ENCODE measurements at regions not wholly inside any gene's neighbourhood (a gene's known extent, or its start where the extent isn't known, plus 50 kb on each side); places are given as distances from the start of the nearest gene placed in this dataset.
"Not testable (repeated sequence)": the region's sequence is repeated elsewhere in the genome, so short reads cannot be mapped to it uniquely, and the experiment has no call there.

DNA sequence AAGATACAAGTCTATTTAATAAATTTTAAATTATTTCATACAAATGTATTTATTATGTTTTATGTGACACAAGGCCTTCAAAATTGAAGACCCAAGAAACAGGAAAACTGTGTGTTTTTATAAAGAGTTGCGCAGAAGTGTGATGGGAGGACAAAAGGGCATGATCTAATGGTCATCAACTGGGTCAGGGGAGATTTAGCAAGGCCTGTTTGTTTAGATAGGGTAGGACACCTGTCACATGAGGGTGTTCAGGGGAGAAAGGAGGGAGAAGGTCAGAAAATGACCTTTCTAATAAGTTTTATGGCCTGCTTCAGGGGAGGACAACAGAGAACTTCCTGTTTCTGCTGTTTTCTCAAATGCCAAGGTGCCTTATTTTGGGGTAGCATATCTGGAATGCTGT lies 528.8 kb downstream of the STK39 start:
- Histone ChIP-seq H3K4me1 (peaks cover 8% of the 10 kb centered on the region; the same call in 1 of the 2 replicates), H3K36me3 (no peaks in the 10 kb centered on the region), H3K27ac (no peak overlapping the region), H3K27me3 (no peaks in the 10 kb centered on the region), H3K9me3 (replicated peaks) (no peaks in the 10 kb centered on the region), H3K4me3 (no peak overlapping the region)
- DNase-seq, result no peak

GRCh38 chr2:167715932-167716331 lies 531.5 kb downstream of the STK39 start:
- H3K9me3 ChIP-seq (replicated peaks), result no peaks in the 10 kb centered on the region
- H3K27me3 ChIP-seq, result no peaks in the 10 kb centered on the region
- no peak overlapping the region for H3K4me3 ChIP-seq
- no peaks in the 10 kb centered on the region for H3K36me3 ChIP-seq
- no peak overlapping the region for H3K27ac ChIP-seq
- H3K4me1 ChIP-seq, result peaks cover 8% of the 10 kb centered on the region; the same call in 1 of the 2 replicates
- no peak for DNase-seq

GRCh38 chr2:167715498-167715897 lies 531.9 kb downstream of the STK39 start:
- not testable (repeated sequence) for H3K9me3 ChIP-seq (replicated peaks); H3K36me3 ChIP-seq; H3K4me3 ChIP-seq; DNase-seq; H3K4me1 ChIP-seq; H3K27me3 ChIP-seq; H3K27ac ChIP-seq

GRCh38 chr2:167712275-167712674 lies 535.1 kb downstream of the STK39 start:
- no peaks in the 10 kb centered on the region for H3K36me3 ChIP-seq
- H3K27me3 ChIP-seq, result no peaks in the 10 kb centered on the region

DNA sequence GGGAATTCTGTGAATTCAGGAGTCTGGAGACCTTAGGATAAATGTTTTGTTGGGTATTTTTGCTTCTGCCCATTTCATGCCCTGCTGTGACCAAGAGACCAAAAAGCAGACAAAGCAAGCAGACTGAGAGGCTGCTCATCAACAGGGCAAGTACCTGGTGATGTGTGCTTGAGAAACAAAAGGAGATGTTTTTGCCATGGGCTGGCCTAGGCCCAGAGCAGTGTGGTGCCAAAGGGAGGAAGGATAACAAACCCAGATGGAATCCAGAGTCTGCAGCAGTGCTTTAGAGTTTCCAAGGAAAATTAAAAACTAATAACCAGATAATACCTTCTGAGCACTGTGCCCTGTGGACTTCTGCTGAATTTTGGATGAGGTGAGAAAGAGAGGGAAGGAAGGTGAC lies 538.4 kb downstream of the STK39 start:
- Histone ChIP-seq H3K4me1 (0 out of 2 replicates have a peak, but pooled peaks cover 2% of the 10 kb centered on the region), H3K4me3 (no peak overlapping the region), H3K36me3 (no peaks in the 10 kb centered on the region), H3K27ac (no peak overlapping the region), H3K27me3 (no peaks in the 10 kb centered on the region), H3K9me3 (replicated peaks) (no peaks in the 10 kb centered on the region)
- DNase-seq, result no peak

More at GRCh38 chr2:167712275-167712674, 535.1 kb downstream of the STK39 start:
- no peak overlapping the region for H3K27ac ChIP-seq
- H3K4me3 ChIP-seq, result no peak overlapping the region
- H3K9me3 ChIP-seq (replicated peaks), result no peaks in the 10 kb centered on the region
- no peak for DNase-seq
- H3K4me1 ChIP-seq, result 0 out of 2 replicates have a peak, but pooled peaks cover 2% of the 10 kb centered on the region

DNA sequence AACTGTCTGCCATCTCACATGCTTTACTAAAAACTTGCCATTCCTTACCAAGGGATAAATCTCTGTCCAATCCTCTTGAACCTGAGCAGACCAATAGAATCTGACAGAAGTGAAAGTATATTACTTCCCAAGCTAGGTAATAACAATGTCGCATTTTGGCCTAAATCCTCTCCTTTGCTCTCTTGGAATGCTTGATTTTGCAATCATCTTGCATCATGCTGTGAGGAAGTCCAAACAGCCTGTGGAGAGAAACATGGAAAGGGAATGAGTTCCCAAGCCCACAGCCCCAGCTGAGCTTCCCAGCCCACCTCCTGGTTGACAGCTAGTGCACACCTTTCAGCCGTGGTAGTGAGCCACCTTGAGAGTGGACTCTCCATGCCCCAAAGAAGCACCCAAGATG lies 540.6 kb downstream of the STK39 start:
- Histone ChIP-seq H3K27ac (no peak overlapping the region), H3K4me1 (0 out of 2 replicates have a peak, but pooled peaks cover 2% of the 10 kb centered on the region), H3K9me3 (replicated peaks) (no peaks in the 10 kb centered on the region), H3K27me3 (no peaks in the 10 kb centered on the region), H3K36me3 (no peaks in the 10 kb centered on the region), H3K4me3 (no peak overlapping the region)
- no peak for DNase-seq

DNA sequence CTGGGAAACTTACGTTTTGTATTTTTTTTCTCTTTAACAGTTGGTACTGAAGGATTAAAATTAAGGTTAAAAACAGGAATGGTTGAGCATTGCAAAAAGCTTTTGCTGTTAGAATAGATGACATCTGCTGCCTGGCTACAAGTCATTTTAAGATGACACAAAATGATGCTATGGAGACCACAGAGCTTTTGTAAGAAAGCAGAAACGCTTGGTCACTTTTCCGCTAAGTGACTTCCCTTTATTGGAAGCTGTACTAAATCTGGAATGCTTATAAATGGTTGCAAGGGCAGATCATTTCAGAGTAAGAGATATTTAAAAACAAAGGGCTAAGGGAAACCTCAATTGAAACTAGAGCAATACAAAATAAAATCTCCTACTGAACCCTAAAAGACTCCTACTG lies 544.0 kb downstream of the STK39 start:
- Histone ChIP-seq H3K36me3 (no peaks in the 10 kb centered on the region), H3K27me3 (no peaks in the 10 kb centered on the region), H3K4me3 (no peak overlapping the region), H3K9me3 (replicated peaks) (no peaks in the 10 kb centered on the region), H3K27ac (no peak overlapping the region), H3K4me1 (0 out of 2 replicates have a peak, but pooled peaks cover 2% of the 10 kb centered on the region)
- DNase-seq, result no peak

DNA sequence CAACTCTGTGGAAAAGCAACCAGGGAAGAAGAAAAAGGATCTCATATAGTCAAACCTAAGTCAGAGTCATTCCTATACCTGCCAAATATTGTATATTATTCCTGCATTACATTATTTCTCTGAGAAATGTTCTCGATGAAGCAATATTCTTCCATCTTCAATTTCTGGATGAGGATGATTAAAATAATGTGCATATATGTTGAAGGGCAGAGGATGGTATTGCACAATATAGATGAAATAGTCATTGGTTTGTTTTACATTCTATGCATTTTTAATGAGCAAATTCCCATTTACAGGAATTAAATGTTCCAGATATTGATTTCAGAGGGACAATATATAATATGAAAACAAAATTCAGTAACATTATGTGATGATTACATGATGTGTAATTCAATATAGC lies 545.2 kb downstream of the STK39 start:
- no peaks in the 10 kb centered on the region for H3K4me1 ChIP-seq

DNA sequence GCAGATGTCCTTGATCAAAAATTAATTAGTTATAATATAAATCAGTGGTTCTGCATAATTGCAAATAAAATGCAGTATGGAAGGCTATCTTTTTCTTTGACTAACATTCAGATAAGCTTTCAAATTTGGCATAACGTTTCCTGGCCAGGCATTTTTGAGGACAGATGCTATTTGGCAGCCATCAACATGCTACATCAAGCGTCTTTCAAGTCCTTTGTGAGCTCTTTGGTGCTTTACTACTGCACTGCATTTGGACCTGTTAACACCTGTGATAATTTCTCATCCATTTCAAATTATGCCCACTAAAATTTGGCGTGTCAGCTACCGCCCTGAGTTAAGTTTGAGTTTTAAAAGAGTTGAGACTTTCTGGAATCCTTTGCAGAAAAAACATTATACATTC lies 545.7 kb downstream of the STK39 start:
- Histone ChIP-seq H3K36me3 (no peaks in the 10 kb centered on the region), H3K4me3 (no peak overlapping the region), H3K27me3 (no peaks in the 10 kb centered on the region), H3K27ac (no peak overlapping the region), H3K4me1 (no peaks in the 10 kb centered on the region), H3K9me3 (replicated peaks) (no peaks in the 10 kb centered on the region)
- no peak for DNase-seq

More for the DNA sequence above, 545.2 kb downstream of the STK39 start:
- Histone ChIP-seq H3K27ac (no peak overlapping the region), H3K4me3 (no peak overlapping the region), H3K9me3 (replicated peaks) (no peaks in the 10 kb centered on the region), H3K36me3 (no peaks in the 10 kb centered on the region), H3K27me3 (no peaks in the 10 kb centered on the region)
- no peak for DNase-seq

DNA sequence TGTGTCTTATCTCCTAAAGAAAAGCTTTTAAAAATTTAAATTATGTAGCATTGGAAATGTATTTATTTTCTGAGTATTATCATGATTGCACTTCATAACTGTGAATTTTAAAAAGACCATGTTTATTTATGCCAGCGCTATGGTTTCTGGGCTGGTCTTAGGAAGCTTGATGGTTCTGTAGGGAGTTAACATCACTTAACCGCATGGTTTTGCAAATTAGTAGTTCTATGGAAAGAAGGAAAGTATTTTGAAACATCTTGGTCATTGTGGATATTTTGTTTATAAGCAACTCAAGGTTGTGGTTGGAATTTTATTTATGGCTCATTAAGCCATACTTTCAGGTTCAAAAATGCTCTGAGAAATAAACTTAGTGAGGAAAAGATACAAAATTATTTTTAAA lies 549.4 kb downstream of the STK39 start:
- Histone ChIP-seq H3K9me3 (replicated peaks) (no peaks in the 10 kb centered on the region), H3K4me3 (no peak overlapping the region), H3K27me3 (no peaks in the 10 kb centered on the region), H3K36me3 (no peaks in the 10 kb centered on the region), H3K4me1 (no peaks in the 10 kb centered on the region), H3K27ac (no peak overlapping the region)
- DNase-seq, result no peak

DNA sequence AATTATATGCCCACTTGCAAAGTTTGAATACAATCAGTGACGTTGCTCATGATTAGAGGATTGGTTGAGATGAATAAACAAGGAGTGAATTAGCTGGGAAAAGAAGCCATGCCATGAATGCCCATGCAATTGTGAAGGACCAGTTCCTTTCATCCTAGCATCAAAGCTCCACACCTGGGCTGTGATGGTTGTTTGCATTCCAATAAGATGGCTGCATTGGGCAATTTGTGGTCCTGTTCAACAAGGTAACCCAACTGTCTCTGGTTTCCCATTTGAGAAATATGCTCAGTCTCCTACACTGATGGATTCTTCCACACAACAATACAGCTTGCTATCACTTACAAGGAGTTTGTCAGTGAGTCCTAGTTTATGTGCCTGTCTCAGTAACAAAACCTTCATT lies 550.2 kb downstream of the STK39 start:
- no peaks in the 10 kb centered on the region for H3K4me1 ChIP-seq
- DNase-seq, result no peak
- no peaks in the 10 kb centered on the region for H3K9me3 ChIP-seq (replicated peaks)
- no peaks in the 10 kb centered on the region for H3K36me3 ChIP-seq
- H3K27ac ChIP-seq, result no peak overlapping the region
- no peaks in the 10 kb centered on the region for H3K27me3 ChIP-seq
- no peak overlapping the region for H3K4me3 ChIP-seq

- Histone ChIP-seq H3K4me1 (no peaks in the 10 kb centered on the region), H3K36me3 (no peaks in the 10 kb centered on the region), H3K27ac (no peak overlapping the region), H3K9me3 (replicated peaks) (no peaks in the 10 kb centered on the region), H3K4me3 (no peak overlapping the region), H3K27me3 (no peaks in the 10 kb centered on the region)
- no peak for DNase-seq
Observed at GRCh38 chr2:167692936-167693335, 554.5 kb downstream of the STK39 start.

DNA sequence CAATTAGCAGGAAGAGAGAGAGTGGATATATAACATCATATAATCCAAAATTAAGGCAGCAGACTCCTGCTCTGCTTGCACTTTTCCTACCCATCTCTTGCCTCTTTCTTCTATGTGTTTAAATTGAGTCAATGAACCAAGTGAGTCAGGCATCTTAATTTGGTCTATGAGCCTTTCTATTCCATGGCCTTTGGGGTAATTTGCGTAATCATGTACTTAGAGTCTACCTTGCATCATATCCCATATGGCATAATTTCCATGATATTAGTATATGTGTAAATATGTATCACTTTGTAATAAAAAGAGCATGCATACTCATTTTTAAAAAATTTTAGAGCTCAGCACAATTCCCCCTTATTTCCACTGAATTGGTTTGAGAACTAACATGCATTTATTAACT lies 555.2 kb downstream of the STK39 start:
- no peaks in the 10 kb centered on the region for H3K36me3 ChIP-seq
- H3K4me3 ChIP-seq, result no peak overlapping the region
- DNase-seq, result no peak
- H3K9me3 ChIP-seq (replicated peaks), result no peaks in the 10 kb centered on the region
- H3K4me1 ChIP-seq, result no peaks in the 10 kb centered on the region
- no peak overlapping the region for H3K27ac ChIP-seq
- no peaks in the 10 kb centered on the region for H3K27me3 ChIP-seq

DNA sequence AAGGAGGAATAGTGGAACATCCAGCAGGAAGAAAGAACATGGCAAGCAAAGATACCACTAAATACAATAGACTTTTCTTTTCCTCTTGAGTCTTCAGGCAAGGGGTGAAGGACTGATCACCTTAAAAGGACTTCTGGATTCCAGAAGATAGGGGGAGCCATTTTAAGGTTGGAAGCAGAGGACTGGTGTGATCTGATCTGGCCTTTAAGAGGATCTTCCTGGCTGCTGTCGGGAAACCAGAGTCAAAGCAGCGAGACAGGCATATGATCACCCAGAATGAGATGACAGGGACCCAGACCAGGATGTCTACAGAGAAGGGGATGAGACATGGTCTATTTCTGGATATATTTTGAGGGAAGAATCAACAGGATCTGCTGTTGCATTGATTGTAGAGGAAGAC lies 558.0 kb downstream of the STK39 start:
- Histone ChIP-seq H3K27ac (no peak overlapping the region), H3K36me3 (no peaks in the 10 kb centered on the region), H3K4me1 (no peaks in the 10 kb centered on the region), H3K9me3 (replicated peaks) (no peaks in the 10 kb centered on the region), H3K4me3 (no peak overlapping the region), H3K27me3 (no peaks in the 10 kb centered on the region)
- DNase-seq, result peak in 1 of 2 experiments; percentile 28

- no peak overlapping the region for H3K4me3 ChIP-seq
- DNase-seq, result no peak
- H3K27ac ChIP-seq, result no peak overlapping the region
- H3K27me3 ChIP-seq, result no peaks in the 10 kb centered on the region
- no peaks in the 10 kb centered on the region for H3K4me1 ChIP-seq
- no peaks in the 10 kb centered on the region for H3K36me3 ChIP-seq
- H3K9me3 ChIP-seq (replicated peaks), result no peaks in the 10 kb centered on the region
Observed at GRCh38 chr2:167686691-167687090, 560.7 kb downstream of the STK39 start.

DNA sequence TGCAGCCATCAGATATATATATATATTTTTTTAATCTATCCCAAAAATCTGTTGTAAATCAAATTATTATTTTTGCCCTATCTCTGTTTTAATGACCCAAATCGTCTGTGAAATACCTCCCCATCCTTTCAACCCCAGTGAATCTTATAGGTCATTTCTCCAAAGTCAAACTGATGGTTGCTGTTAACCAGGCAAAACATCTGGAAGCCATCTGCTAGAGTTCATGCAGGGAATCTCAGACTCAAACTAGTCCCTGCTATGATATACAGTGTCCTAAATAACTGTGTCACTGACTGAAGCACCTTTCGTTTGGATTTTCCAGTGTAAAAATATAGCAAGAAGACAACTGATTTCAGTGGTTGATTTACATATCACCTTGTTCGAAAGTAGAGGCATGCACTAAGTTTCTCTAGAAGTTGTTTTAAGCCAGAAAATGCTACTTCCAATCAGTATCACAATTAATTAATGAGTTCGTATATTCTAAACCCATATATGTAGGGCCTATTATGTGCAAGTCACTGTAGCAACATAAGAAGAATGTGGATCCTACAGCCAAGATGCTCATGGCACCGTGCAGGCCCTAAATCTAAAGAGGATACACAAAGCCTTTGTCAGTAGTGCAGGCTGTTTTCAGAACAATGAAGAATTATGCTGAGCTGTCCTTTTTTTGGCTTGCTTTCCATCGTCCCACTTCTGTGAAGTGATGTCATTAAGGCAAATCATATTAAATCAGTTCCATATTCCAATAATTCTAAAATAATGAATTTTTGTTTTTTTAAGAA lies 566.0 kb downstream of the STK39 start:
- no peaks in the 10 kb centered on the region for H3K36me3 ChIP-seq
- no peak overlapping the region for H3K27ac ChIP-seq
- no peak for DNase-seq
- no peaks in the 10 kb centered on the region for H3K4me1 ChIP-seq
- H3K27me3 ChIP-seq, result no peaks in the 10 kb centered on the region
- H3K9me3 ChIP-seq (replicated peaks), result no peaks in the 10 kb centered on the region
- no peak overlapping the region for H3K4me3 ChIP-seq

Measured in SJCRH30 (cell line).